ENCODE measurements at regions not wholly inside any gene's neighbourhood (a gene's known extent, or its start where the extent isn't known, plus 50 kb on each side); places are given as distances from the start of the nearest gene placed in this dataset.
A peak's percentile ranks its signal among the peaks of the same experiment; 100 is the strongest.

DNA sequence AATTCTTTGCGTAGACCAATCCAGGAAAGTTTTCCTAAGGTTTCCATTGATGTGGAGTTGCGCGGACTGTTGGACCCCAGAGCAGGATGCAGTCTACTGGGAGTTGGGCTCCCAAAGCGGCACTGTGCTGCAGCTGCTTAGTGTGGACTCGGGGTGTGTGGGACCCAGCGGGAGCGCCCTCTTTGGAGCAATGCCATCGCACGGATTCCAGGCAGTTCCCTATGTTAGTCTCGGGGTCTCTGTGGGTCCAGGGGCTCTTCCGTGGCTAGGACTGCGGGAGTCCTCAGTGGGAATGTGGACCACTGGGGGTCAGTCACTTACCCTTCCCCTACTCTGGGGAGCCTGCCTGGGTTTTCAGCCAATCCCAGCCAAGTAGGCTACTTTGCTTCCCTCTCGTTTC, 151.7 kb upstream of the OLIG3 start:
- Histone ChIP-seq H3K27me3 (replicated peaks; ENCODE audit: insufficient read depth) (0 out of 2 replicates have a peak, but pooled peaks cover 3% of the 10 kb centered on the region), H3K27ac (no peak overlapping the region), H3K4me2 (ENCODE audit: unreplicated experiment) (no peak overlapping the region), H3F3A (ENCODE audit: insufficient read depth) (no peaks in the 10 kb centered on the region), H3K9ac (no peak overlapping the region), H4K20me1 (ENCODE audit: insufficient read depth) (no peaks in the 10 kb centered on the region), H2AFZ (no peak overlapping the region), H3K9me2 (ENCODE audit: insufficient read depth) (no peaks in the 10 kb centered on the region), H3K79me2 (ENCODE audit: insufficient read depth) (no peaks in the 10 kb centered on the region), H3K4me1 (ENCODE audit: insufficient read depth) (0 out of 2 replicates have a peak, but pooled peaks cover 5% of the 10 kb centered on the region), H3K36me3 (ENCODE audit: low read depth) (no peaks in the 10 kb centered on the region), H3K9me3 (ENCODE audit: low read depth) (no peaks in the 10 kb centered on the region), H3K4me3 (no peak overlapping the region)
- in situ Hi-C loops (cut with MboI): loop anchor here (10.0 to 25.0 kb wide), 2 partner anchors 384 to 561 kb away; no protein-coding TSS in a partner anchor
- 88 to 92% methylated on average over 11 to 13 of the region's 13 CpGs for WGBS, 2 experiments (ENCODE audit: low coverage in 1 of 2, low lambda C conversion rate in 2 of 2, missing lambda C conversion rate in 2 of 2)
- no peak for DNase-seq
- TF ChIP-seq EZH2phosphoT487 (IDR thresholded peaks at IDR 0.05; ENCODE audit: insufficient read depth, low read depth) (no peak), EZH2 (IDR thresholded peaks at IDR 0.05; ENCODE audit: insufficient read depth, poor library complexity, severe bottlenecking) (no peak)

DNA sequence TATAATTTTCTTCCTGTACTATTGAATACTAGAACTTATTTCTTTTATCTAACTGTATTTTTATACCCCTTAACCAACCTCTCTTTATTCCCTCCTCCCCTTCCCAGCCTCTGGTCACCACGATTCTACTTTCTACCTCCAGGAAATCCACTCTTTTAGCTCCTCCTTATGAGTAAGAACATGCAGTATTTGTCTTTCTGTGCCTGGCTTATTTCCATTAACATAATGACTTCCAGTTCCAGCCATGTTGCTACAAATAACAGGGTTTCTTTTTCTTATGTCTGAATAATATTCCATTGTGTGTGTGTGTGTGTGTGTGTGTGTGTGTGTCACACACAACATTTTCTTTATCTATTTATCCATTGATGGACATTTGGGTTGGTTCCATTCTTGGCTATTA, 152.3 kb upstream of the OLIG3 start:
- Histone ChIP-seq H3K27ac (no peak overlapping the region), H3K9ac (no peak overlapping the region), H4K20me1 (ENCODE audit: insufficient read depth) (no peaks in the 10 kb centered on the region), H3K79me2 (ENCODE audit: insufficient read depth) (no peaks in the 10 kb centered on the region), H3K4me3 (no peak overlapping the region), H3K9me2 (ENCODE audit: insufficient read depth) (no peaks in the 10 kb centered on the region), H3K9me3 (ENCODE audit: low read depth) (no peaks in the 10 kb centered on the region), H3K27me3 (replicated peaks; ENCODE audit: insufficient read depth) (0 out of 2 replicates have a peak, but pooled peaks cover 3% of the 10 kb centered on the region), H3K4me1 (ENCODE audit: insufficient read depth) (0 out of 2 replicates have a peak, but pooled peaks cover 5% of the 10 kb centered on the region), H3F3A (ENCODE audit: insufficient read depth) (no peaks in the 10 kb centered on the region), H3K4me2 (ENCODE audit: unreplicated experiment) (no peak overlapping the region), H2AFZ (no peak overlapping the region), H3K36me3 (ENCODE audit: low read depth) (no peaks in the 10 kb centered on the region)
- peak; percentile 16 for DNase-seq
- in situ Hi-C loops (cut with MboI): loop anchor here (10.0 to 25.0 kb wide), 2 partner anchors 384 to 562 kb away; no protein-coding TSS in a partner anchor
- TF ChIP-seq EZH2phosphoT487 (IDR thresholded peaks at IDR 0.05; ENCODE audit: insufficient read depth, low read depth) (no peak), EZH2 (IDR thresholded peaks at IDR 0.05; ENCODE audit: insufficient read depth, poor library complexity, severe bottlenecking) (no peak)
- no CpG with 5 or more reads among the region's 1 CpG for WGBS, 2 experiments (ENCODE audit: low coverage in 1 of 2, low lambda C conversion rate in 2 of 2, missing lambda C conversion rate in 2 of 2)

DNA sequence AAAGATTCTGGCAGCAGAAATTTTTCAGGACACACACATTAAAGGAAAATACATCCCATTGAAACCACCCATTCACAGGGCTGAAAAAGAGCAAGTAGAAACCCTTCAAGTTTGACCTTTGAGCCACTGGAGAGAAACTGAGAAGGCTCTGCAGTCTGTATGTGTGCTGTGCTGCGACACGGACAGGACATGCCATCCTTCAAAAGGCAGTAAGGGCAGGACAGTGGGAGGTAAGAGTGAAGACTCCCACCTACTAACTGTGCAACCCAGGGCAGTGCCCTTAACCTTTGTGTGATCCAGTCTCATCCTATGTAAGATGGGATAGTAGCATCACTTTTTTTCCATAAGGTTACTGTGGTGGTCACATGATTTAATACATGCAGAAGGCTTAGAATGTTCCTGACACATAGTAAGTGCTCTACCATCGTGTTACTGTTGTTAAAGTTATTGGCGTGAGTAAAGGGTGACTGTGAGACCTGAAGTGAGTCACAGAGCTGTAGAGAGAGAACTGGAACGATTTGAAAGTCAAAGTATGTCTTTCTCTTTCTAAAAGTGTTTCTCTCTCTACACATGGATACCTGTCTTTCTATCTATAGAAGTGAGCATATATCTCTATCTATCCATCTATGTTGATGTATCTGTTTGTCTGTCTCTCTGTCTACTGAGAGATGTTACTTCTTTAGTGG, 153.7 kb upstream of the OLIG3 start:
- Histone ChIP-seq H3K4me1 (ENCODE audit: insufficient read depth) (0 out of 2 replicates have a peak, but pooled peaks cover 5% of the 10 kb centered on the region), H3K9me3 (ENCODE audit: low read depth) (no peaks in the 10 kb centered on the region), H2AFZ (no peak overlapping the region), H3F3A (ENCODE audit: insufficient read depth) (no peaks in the 10 kb centered on the region), H3K27me3 (replicated peaks; ENCODE audit: insufficient read depth) (0 out of 2 replicates have a peak, but pooled peaks cover 3% of the 10 kb centered on the region), H3K4me3 (no peak overlapping the region), H3K4me2 (ENCODE audit: unreplicated experiment) (no peak overlapping the region), H3K79me2 (ENCODE audit: insufficient read depth) (no peaks in the 10 kb centered on the region), H3K9me2 (ENCODE audit: insufficient read depth) (no peaks in the 10 kb centered on the region), H4K20me1 (ENCODE audit: insufficient read depth) (no peaks in the 10 kb centered on the region), H3K36me3 (ENCODE audit: low read depth) (no peaks in the 10 kb centered on the region), H3K9ac (no peak overlapping the region), H3K27ac (no peak overlapping the region)
- DNase-seq: peak; percentile 66
- WGBS, 2 experiments (ENCODE audit: low coverage in 1 of 2, low lambda C conversion rate in 2 of 2, missing lambda C conversion rate in 2 of 2): 44 to 51% methylated on average over 5 of the region's 5 CpGs
- in situ Hi-C loops (cut with MboI): loop anchor here (10.0 to 25.0 kb wide), 2 partner anchors 386 to 563 kb away; no protein-coding TSS in a partner anchor
- TF ChIP-seq EZH2 (IDR thresholded peaks at IDR 0.05; ENCODE audit: insufficient read depth, poor library complexity, severe bottlenecking): no peak

DNA sequence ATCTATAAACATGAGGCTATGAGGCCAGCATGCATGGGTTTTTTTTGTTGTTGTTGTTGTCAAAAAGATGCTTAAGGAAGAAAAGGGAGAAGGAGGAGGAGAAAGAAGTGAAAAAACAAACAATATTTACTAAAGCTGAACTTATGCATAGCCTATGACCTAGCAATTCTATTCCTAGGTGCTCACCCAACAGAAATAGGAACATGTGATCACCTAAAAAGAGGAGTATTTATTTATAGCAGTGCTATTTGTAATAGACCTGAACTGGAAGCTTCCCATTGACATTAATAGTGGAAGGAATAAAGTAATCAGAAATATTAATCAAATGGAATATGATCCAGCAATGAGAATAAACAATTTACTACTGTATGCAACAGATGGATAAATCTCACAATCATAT, 156.5 kb upstream of the OLIG3 start:
- H3K9me2 ChIP-seq (ENCODE audit: insufficient read depth): no peaks in the 10 kb centered on the region
- no peak overlapping the region for H3K9ac ChIP-seq
- H3K79me2 ChIP-seq (ENCODE audit: insufficient read depth): no peaks in the 10 kb centered on the region
- H3K27me3 ChIP-seq (replicated peaks; ENCODE audit: insufficient read depth): no peaks in the 10 kb centered on the region
- TF ChIP-seq EZH2 (IDR thresholded peaks at IDR 0.05; ENCODE audit: insufficient read depth, poor library complexity, severe bottlenecking): no peak
- no peaks in the 10 kb centered on the region for H3F3A ChIP-seq (ENCODE audit: insufficient read depth)
- H3K4me2 ChIP-seq (ENCODE audit: unreplicated experiment): no peak overlapping the region
- H4K20me1 ChIP-seq (ENCODE audit: insufficient read depth): no peaks in the 10 kb centered on the region
- in situ Hi-C loops (cut with MboI): no loop called here
- no peak overlapping the region for H3K4me3 ChIP-seq
- H3K9me3 ChIP-seq (ENCODE audit: low read depth): no peaks in the 10 kb centered on the region
- no peak overlapping the region for H2AFZ ChIP-seq
- H3K27ac ChIP-seq: no peak overlapping the region
- no peak for DNase-seq
- H3K36me3 ChIP-seq (ENCODE audit: low read depth): no peaks in the 10 kb centered on the region
- 0 out of 2 replicates have a peak, but pooled peaks cover 5% of the 10 kb centered on the region for H3K4me1 ChIP-seq (ENCODE audit: insufficient read depth)

All from GM23248 (cell line).